Stimulated activated CD4-positive, alpha-beta T cell treated with anti-CD3 and anti-CD28 coated beads, Interleukin-2, amount 100 ng/mL, for 24 hours (primary cell): ENCODE measurements at regions not wholly inside any gene's neighbourhood (a gene's known extent, or its start where the extent isn't known, plus 50 kb on each side); places are given as distances from the start of the nearest gene placed in this dataset.

Experiments
- DNase-seq, 2 donors: peaks; one replicate each; pipeline ENCODE4 v3.0.0-alpha.2; 2020

DNA sequence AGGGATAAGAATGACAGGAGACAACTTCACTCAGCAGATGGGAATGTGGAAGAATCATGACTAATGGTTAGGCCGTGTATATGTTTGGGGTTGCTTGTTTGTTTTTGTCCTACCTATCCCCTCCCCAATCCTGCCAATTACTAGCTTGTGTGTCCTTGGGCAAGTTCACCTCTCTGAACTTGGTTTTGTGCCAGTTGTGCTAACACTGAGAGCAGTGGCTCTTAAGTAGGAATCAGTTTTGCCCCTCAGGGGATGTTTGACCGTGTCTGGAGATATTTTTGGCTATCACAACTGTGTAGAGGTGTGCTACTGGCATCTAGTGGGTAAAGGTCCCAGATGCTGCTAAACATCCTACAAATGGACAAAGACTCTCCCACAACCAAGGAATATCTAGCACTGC, 287.0 kb downstream of the DMRT2 start:
- no peak for DNase-seq

DNA sequence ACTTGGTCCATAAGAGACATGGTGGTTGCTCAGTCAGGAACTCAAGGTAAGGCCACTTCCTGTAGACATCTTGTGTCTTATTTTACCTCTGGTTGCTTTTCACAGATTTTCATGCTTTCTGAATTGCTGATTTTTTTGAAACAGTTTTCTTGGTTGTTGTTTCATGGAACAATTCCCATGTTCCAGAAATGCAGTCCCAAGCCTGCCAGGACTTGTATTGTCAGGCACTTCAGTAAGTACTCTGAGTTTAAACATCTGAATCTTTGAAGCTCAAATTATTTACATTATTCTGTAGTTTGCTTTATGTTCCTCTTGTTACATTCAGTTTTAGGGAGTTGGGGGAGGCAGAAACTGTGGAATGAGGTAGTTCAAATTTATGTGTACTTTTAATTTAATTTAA, 290.2 kb downstream of the DMRT2 start:
- no peak for DNase-seq

DNA sequence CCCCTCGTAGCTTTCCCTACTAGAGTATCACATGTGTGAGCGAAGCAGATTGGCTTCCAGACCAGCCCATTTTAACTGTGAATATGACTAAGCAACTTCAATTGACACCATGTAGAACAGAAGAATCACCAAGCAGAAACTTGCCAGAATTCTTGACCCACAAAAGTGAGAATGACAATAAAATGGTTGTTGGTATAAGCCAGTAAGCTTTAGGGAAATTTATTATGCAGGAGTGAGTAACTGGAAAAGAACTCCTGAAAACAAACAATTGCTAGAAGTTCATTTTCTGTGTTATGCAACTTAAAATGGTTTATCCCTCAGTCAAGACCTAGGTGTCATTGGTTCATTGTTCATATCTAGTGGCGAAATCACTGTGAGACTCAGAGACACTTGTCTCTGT, 303.1 kb downstream of the DMRT2 start:
- no peak for DNase-seq

DNA sequence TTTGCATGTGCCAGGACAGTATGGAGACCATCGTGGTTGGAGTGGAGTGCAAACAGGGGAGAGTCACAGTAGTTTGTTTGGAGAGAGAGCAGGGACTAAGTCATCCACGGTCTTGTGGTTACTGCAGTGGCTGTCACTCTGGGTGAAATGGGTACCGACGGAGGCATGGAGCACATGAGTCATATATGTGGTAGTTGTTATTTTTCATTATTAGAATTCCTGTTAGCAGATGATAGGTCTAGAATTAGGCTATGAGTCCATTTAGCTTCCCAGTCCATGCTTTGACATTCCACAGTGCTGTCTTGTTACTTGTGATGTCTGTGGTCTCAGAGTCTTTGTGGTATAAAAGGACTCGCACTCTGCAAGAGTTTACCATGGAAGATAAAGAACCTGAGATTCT, 303.9 kb downstream of the DMRT2 start:
- no peak for DNase-seq

DNA sequence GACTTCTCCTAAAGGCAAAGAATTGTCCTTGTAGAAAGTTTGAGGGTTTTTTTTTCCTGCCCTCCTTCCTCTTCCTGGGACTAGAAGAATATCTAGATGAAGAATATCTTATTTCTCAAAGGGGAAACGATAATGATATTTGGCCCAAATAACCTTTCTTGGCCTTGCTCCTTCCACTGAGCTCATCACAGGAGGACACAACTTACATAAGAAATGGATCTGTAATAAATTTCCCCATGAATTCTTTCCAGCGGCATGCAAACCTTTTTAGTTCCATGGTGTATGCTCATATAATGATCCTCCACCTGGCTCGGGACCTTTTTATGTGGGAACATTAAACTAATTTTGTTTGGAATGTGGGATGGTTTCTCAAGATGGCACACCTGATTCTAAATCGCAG, 304.4 kb downstream of the DMRT2 start:
- DNase-seq = no peak

DNA sequence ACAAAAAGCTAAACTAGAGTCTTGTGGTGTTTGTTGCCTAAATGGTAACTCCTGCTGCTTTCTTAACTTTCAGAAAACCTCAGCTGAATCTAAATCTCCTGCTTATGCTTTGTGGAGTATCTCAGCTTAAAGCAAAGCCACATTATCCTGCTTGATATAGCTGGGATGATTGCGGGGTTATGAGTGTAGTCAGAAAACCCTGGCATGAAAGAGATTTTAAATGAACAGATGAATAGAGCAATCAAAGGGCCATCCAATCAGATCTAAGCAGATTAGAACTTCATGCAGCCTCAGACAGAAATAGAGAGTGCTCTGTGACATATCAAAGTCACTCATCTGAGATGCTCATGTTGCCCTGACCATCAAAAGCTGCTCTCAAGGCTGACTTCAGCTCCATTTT, 305.5 kb downstream of the DMRT2 start:
- no peak for DNase-seq

DNA sequence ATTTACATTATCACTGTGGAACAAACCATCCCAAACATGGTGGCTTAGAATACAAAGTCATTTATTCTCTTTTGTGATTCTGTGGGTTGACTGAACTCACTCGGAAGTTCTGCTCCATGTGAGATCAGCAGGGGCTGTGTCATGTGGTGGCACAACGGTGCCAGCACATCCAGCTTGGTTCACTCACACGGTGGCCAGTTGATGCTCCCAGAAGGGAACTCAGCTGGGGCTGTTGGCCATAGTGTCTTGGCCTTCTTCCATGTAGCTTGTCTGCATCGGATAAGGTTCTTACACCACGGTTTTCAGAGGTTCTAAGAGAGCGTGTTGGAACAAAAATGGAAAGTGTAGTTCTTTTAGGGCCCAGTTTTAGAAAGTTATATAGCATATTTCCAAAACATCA, 312.7 kb downstream of the DMRT2 start:
- no peak for DNase-seq

DNA sequence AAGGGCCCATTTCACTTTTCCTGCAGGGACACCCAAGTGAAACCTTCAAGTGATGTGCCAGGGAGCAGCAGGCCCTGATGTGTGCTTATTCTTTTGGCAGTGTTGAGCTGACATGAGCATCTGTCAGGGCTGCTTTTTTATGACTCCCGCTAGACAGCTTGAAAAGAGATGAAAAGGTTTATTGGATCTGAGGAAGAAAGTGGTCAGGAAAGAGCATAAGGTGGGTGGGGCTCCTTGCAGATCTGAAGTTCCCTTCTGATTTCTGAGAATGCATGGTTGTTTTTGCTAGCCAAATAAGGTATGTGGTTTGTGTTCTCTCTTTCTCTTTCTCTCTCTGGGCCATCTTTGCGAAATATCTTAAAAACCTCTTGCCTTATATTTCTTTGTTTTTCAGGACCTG, 316.1 kb downstream of the DMRT2 start:
- no peak for DNase-seq

DNA sequence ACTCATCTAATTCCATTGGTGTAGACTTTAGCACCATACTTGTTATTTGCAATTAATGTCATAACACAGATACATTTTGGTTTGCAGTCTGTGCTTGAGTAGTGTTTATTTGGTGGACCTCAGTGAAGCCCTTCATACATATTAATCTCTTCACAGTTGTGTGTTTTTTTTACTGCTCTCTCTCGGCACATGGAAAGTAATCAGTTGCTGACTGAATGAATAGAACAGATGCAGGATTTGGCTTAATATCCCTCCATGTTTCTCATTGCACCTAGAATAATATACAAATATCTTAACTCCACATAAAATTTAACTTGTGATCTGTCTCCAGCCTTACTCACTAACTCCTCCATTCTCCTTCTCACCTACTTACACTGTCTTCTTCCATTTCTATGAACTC, 319.1 kb downstream of the DMRT2 start:
- no peak for DNase-seq

DNA sequence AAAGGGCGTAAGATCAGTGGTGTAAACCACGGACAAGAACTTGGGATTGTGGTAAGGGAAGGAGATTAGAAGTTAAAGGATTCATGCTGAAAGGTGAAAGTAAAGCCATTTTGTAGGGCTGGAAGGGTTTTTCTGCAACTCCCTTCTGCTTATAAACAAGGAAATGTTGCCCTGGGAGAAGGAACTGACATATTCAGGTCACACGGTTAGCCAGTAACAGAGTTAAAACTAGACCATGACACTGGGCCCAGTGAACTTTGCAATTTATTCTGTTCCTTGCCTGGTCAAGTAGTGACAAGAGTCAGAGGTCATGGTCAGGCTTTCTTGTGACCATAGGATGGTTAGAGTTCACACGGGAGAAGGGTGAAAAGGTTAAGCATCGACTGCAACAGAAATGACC, 323.3 kb downstream of the DMRT2 start:
- no peak for DNase-seq

DNA sequence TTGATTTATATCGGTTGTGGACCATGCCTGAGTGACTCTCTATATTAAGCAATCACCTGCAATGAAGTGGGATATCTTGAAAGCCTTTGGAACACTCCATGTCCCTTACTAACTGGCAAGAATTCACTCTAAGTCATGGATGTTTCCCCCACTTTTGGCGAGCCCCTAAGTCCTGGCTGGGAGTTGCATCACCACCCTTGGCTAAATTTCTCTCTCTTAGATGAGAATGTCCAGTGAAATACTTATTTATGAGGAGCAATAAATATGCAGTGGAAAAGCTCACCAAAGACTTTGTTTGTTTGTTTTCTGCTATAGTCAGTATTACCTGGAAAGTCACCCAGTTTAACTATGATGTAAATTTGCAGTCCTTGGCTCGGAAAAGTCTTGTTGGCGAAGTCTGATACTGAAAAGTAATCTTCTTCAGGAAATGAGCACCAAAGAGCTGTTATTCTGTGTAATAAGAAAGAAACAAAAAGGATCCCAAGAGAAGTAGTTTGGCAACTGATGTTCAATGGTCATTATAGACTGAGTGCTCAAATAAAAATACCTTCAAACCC, 333.8 kb downstream of the DMRT2 start:
- DNase-seq = no peak

DNA sequence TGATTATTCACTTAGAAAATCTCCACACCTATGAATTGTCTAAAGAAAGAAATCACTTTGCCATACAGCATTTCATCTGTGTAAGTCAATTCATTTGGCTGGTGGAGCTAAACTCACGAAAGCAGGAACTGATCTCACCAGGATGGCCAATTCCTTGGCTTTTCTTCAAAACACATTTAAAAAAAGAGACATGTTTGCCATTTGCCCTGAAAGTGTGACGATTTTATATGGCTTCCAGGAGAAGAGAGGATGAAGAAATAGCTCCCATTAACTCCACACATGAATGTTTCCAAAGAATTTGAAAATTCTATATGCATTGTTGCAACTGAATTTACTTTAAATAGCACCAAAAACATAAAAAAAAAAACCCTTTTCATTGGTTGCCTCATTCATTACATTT, 334.7 kb downstream of the DMRT2 start:
- DNase-seq = no peak

DNA sequence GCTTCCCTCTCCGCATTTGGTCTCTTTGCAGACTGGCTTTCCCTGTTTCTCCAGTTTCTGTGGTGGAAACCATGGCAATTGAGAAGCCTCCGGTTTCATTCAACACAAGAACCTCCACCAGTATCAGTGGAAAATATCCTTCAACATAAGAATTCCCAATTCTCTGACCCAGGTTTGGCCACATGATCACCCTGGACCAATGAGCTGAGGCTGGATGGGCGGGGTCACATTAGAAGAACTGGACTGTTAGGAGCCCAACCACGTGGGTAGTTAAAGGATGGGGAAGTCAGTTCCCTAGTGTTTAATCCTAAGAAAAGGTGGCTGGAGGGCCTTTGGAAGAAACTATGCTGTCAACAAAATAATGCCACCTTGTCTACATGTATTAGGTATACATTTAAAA, 336.3 kb downstream of the DMRT2 start:
- DNase-seq = no peak

DNA sequence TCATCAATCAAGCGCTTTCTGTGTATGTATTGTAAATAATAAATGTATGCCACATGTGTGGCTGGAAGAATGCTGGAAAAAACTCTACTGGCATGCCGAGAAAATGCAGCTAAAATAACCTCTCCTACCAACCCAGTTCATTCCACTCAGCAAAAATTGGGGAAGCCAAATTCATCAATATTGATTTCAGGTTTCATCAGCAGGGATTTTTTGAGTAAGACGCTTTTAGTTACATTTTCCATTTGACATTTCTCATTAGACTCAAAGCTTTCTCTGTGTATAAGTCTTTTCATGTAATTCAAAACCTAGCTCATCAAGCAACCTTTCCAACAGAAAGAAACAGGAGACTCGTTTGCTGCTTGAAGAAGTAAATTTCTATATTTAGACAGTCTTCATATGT, 338.1 kb downstream of the DMRT2 start:
- no peak for DNase-seq

DNA sequence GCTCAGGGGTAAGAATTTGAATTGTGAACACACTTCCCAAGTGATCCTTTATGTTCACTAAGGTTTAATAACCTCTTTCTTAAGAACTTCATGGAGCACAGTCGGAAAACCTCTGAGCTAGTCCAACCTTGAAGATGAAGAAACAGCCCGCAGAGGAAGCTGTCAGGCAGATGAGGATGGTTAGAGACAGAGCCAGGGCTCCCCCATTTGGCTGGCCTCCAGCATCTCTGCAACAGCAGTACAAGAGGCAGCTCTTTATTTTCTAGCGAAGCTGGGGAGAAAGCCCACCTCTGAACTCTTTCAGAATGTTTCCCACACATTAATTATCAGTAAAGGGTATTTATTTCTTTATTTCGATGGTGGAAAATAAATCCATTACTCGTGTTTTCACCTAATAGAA, 350.8 kb downstream of the DMRT2 start:
- DNase-seq = no peak

DNA sequence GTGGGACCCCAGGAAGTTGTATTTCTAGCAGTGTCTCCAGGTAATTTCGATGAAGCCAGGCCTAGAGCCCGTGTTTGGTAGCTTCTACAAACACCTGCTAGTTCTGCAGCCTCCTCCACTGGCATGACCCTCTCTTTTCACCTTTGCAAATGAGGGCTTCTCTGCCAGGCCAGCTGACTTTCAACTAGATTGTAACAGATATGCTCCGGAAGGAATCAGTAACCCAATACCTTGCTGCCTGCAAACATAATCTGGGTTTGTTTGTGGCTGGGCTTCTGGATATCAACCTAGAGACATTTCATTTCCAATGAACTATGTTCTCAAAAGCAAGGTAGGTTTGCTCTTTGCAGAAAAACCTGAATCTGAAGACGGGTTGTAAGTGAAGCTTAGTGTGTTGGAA, 354.8 kb downstream of the DMRT2 start:
- no peak for DNase-seq

DNA sequence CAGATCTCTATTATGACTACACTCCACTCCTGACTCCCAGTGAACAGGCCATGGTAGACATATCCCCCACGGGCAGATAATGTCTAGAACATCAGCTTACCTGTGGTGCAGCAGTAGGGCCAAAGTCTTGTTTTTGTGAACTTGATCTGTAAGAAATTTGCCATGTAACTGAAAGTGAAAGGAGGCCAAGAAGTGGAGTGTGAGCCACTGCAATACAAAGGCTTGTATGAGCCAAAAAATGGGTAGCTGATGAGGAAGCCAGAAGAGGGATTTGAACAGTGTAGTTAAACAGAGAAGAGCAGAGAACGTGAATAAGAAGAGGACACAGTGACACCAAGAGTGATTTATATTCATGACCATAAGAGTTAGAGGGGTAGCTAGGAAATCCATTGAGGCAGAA, 361.7 kb downstream of the DMRT2 start:
- no peak for DNase-seq

DNA sequence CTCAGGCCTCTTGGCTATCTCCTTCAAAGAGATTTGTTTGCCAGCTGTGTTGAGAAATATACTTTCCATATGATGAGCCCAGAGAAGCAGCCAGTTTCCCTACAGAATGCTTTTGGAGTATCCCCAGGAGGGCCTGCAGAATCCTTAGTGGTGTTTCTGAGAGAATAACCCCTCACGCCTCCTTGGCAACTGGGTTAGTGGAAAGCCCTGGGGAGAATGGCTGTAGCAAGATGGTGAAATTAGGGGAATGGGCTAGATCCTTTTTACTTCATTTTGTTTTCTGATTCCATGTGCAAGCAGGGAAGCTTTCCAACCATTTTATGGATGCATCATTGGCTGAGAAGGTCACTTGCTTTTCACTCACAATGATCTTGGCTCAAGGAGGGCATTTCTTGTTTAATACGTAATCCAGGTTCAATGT, 364.6 kb downstream of the DMRT2 start:
- DNase-seq = no peak

DNA sequence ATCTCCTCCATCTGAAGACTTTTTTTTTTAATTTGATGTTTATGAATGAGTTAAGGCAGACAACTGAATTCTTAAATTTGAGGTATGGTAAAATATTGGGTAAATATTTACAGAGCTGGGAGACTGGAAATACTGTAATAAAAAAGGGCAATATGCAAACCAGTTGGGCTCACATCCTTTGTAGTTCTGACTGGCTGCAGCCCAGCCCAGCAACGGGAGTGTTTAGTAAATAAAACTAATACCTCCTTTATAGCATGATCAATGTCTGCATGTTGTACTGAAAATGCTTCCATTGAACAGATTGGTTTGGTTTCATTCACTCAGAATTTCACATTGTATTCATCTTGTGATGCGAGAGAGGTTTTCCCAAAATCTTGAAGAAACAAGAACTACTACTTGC, 365.0 kb downstream of the DMRT2 start:
- no peak for DNase-seq

DNA sequence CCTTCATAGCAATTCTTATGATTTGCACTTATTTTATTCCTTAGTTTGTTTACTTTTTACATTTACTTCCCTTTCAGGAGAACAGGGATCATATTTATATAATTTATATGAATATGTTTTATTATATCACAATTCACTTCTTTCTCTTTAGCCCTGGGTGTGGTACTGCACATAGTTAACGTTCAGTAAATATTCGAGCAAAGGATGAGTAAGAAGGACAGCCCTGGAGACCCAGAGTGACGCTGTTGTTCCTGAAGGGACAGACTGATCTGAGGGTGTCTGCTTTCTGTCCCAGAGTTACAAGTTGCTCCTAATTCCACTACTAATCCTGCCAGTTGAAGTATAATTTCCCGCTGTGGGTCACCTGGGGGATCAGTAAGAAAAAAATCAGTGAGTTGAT, 366.1 kb downstream of the DMRT2 start:
- no peak for DNase-seq

DNA sequence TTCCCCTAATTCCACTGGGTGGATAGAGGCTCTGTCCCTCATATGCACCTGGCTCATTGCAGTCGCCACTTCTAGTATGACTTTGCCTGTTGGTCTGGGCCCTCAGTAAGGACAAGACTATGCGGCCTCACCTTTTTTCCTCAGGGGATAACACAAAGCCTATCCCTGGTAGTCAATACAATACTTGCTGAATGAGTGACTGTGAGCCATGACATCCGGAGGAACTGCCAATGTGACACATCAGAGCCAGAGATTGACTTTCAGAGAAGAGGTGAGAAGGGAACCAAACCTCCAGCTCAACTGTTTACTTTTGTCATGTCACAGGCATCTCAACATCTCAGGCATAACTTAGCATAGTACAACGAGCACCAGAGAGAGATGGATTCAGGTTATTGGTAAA, 371.3 kb downstream of the DMRT2 start:
- DNase-seq = no peak

DNA sequence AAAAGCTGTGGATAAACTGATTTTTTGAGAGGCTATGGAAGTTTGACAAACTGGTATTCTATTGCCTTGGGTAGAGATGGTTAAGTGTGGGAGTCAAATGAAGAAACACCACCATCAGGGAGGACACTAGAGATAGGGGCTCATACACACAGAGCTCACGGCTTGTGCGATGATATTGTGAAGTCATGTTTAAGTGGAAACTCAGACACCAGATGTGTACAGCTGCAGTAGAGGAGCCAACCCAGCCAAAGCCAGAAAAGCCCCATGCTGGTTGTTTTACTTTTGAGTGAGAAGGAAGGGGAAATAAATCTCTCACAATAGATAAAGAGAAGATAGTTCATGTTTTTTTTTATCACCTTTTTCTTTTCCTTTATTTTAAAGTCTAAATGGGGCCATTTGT, 377.7 kb downstream of the DMRT2 start:
- DNase-seq = no peak

DNA sequence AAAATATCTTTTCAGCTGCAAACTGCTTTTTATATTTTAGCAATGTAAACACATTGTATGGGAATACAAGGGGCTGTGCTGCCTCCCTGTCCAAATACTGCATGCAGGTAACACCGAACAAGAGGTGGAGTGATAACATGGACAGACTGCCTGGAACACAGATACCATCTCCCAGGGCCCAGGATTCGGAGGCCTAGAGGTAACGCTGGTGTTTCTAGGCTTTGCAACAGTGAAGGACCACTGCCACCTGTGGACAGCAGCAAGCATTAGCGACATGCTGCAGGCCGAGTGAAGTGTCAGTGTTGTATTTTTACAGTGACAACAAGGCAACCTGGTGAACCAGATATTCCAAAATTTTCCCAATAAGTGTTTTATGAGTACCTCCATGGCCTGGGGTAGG, 379.1 kb downstream of the DMRT2 start:
- no peak for DNase-seq

DNA sequence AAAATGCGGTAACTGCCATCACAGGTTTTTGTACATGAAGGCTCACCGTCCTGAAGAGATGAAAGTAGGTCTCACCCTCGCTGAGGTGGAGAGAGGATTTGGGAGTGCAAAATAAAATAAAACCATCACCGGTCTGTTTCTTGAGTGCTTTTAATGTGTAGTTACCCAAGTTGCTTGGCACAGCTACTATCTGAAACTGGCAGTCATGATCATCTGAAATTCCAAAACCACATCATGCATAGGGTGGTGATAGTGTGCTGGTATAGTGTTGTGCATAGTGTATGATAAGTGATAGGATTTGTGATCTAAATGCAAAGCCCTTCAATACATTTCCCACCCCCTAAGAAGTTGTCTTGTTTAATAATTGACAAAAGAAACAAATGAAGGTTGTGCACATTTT, 381.3 kb downstream of the DMRT2 start:
- no peak for DNase-seq

DNA sequence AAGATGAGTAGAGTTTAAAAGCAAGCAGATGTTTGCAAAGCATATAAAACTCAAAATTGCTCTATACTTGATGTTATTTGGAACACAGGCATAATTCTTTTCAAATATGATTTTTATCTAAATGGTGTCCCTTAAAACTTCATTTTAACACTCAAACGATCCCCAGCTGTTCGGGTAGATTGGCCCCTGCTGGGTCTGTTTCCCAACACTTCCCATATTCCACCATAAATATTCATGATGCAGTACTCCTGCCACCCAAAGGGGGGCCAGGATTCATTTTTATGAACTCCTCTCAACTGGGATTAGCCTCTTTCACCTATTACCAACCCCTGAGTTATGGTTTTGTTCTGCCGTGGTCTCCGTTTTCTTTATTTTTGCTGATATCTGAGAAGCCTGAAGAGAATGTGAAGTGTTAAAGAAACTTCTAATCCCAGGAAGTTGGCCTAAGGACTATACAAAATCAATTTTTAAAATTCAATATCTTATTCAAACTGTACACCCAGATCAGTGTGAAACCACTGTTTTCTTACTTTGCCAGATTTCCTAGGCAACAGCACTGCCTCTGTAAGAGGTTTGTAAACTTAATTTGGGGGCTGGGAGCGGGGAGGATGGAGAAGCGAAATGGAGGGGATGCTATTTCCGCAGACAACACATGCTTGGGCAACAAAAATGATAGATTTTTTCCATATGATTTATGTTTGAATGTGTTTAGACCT, 384.1 kb downstream of the DMRT2 start:
- DNase-seq = no peak
